ENCODE measurements at regions not wholly inside any gene's neighbourhood (a gene's known extent, or its start where the extent isn't known, plus 50 kb on each side); places are given as distances from the start of the nearest gene placed in this dataset.

DNA sequence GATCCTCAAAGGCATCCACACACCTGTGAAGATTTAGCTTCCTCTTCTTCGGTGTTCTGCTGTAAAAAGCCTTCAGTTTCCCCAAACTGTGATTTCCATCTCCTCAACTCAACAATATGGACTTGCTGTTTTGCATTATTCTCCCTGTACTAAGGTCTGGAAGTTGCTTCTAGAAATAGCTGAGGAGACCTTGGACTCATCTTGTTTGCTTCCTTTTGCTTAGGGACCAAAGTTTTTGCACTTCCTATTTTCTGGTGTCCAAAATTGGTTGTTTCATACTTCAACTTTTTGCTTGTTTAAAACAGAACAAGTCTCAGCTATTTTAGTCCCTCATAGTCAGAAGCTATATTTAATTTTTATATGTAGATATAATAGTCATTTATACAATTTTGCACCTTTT lies 201.9 kb upstream of the COPS8 start:
- DNase-seq, result no peak

DNA sequence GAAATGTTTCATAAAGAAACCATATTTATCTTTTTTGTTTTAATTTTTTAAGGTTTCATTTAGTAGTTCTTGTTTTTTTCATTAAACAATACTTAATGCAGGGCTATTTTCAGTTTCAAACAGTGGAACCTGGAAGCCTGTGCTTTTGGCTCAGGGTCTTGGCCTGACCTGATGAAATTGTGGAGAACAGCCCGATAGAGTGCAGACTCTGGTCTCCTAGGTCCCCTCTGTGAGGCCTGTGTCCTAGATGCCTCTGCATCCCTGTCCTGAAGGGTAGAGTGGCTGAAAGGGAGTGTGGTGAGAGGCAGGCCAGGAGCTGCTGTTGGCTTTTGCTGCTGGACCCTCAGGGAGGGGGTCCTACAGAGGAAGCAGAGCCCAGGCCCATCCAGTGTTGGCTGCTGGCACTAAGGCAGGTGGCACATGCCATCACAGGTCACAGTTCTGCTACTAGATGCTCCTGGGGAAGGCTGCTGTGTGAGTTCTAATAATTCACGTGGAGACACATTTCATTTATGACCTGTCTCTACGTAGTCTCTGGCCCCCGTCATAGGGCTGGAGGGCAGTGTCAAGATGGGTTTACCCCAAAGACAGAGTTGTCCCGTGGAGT lies 201.0 kb upstream of the COPS8 start:
- no peak for DNase-seq

DNA sequence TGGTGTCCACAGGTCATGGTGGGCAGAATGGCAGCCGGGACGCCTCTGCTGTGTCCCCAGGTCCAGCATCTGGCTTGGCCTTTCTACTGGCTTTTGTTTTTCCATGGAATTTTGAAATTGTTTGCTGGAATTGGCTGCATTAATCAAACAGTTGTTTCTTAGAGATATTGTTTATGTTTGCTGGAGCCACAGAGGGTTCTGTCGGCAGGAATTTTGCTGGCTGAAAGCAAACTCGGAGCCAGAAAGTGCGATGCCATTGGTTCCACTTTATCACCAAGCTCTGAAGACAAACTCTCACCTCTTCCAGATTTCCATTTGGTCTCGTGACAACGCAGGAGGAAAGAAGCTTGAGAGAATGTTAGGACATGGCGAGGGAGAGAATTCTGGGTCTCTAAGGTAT lies 199.2 kb upstream of the COPS8 start:
- no peak for DNase-seq

DNA sequence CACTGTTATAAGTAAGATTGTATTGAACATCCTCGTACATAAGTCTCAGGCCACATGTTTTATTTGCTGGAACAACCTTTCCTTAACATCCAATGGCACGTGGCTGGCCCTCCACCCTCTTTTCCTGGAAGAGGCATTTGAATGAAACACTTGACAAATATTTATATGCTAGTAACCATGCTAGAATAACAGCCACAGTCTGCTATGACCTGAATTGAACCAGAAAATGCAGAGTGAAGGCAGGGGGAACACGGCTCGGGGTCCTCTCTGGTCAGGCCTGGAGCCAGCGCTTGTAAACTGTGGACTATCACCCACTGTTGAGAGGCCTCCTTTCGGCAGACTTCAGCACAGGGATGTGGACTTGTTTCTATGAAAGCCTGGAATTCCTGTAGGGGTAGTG lies 198.2 kb upstream of the COPS8 start:
- DNase-seq, result no peak

DNA sequence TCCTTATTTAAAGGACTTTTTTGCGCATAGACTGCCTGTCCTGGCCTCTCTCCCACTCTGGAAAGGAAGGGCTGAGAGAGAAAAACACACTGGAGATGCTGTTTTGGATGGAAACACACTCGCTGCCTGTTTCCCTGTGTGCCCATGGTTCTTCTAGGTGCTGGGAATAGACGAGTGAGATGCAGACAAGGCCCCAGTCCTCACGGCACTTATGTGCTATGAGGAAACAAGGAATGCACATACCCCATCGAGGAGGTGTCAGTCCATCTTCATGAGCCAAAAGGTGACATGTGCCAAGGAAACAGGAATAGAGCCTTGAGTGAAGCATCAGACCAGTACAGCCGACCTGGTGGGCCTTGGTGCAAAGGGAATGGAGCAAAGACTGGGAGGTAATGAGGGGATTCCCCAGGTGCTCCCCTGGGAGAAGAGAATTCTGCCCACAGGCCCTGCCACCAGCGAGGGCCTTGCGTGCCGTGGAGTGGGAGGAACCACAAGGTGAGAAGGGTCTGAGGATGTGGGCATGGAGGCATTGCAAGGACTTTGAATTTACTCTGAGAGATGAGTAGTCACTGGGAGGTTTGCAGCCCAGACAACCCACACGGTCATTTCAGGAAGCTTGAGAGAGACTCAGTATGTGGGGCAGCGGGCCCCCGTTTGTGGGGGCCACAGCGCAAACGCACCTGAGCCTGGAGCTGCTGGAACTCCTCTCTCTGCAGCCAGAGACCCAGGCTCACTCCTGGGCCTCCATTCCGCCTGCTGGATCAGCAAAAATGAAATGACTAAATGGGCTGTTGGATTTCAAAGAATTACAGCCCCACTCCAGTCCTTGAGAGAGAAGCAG lies 197.5 kb upstream of the COPS8 start:
- DNase-seq, result no peak

DNA sequence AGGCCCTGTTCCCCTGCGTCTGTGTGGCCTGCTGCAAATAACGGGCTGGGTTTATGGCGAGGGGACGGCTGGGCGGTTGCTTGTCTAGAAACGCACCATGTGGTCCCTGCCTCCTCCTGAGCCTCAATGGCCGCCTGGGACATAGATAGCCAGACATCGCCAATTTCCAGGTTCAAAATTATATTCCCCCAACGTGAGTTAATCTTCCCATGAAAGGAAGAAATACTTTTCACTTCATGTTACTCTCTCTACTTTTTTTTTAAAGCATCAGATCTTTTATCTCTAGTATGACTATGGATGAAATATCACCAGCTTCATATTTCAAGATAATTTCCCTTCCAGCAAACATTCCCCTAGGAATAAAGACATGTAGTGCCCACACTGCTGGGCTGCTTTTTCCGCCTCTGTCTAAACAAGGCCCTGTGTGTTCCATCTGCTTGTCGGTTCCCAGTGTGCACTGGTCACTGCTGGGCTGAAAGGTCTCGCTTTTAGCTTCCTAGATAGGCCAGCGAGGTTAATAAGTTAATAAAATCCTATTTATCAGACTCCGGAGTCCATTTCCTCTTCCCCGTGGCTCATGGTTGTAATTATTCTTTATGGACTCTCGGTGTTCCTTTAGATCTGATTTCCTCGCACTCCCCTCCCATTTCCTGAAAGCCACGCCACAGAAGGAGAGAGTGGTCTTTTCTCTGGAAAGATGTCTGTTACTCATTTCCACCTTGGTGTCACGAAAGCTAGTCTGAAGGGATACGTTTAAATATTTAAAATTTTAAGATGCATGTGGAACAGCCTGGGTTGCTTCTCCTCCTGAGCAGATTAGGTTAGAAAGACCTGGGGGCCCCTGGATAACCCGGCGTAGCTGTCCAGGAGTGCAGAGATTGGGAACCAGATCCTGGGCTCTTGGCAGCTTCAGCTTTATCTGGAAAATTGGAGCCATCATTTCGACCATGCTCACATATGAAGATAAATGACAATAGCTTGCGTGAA lies 196.6 kb upstream of the COPS8 start:
- no peak for DNase-seq

DNA sequence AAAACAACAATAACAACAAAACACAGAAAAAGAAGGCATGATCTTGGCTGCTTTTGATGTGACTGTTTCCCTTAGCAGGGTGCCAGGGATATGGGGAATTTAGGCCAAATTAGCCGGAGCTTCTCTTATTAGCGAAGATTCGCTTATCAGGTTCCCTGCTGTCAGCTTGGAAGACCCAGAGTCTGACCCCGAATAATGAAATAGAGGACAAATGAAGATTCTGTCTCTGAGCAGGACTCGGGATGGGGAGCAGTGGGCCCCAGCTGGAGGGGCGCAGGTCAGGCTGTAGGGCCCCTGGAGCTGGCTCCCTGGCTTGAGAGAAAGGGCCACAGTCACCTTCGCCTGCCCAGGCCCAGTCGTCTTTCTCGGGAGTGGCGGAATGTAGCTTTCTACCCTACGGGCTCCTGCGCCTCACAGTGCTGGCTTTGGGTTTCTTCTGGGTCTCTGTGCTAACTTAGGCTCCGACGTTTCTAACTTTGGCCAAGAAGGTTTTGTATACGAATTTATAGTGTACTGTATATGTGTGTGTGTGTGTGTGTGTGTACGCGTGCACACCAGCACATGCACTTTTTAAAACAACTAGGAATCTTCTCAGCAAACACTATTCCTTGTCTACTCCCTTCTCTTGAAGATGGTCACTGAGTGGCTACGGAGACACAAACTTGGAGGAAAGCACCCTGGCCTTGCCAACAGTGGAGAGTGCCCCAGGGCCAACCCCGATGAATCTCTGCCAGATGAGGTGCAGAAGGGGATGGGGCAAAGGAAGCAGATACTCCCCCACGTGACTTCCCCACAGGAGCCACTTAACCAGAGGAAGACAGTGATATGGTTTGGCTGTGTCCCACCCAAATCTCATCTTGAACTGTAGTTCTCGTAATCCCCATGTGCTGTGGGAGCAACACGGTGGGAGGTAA lies 195.6 kb upstream of the COPS8 start:
- no peak for DNase-seq

DNA sequence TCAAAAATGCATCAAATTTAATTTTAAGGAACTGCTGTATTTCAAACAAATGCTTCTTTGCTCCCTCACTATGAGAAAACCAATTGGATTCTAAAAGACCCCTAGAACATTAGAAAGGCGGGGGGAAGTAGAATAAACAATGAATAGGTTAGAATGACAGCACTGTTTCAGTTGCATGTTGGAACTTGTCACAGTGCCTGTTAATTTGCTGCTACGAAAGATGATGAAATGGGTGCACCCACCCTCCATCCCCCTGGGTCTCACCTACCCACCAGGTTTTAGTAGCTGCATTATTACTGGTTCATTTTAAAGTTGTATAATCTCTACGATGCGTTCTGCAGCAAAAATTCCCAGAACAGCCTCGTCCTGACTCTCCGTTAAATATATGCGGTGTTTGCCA lies 193.0 kb upstream of the COPS8 start:
- no peak for DNase-seq

DNA sequence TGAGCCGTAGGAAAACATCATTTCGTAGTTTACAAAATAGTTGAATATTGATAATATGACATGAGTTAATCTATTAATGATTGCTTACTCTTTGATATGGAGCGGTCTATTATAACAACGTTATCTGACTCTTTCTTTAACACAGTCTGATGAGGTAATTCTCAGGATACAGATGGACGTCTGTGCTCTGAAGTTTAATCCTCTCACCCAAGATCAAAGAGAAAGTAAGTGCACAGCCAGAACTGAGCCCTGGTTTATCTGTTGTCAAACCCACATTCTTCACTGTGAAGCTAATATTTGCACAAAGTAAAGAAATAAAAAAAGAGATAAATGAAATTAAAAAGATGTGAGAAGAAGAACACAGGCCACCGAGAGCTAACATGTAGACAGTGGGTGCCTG lies 190.9 kb upstream of the COPS8 start:
- no peak for DNase-seq

DNA sequence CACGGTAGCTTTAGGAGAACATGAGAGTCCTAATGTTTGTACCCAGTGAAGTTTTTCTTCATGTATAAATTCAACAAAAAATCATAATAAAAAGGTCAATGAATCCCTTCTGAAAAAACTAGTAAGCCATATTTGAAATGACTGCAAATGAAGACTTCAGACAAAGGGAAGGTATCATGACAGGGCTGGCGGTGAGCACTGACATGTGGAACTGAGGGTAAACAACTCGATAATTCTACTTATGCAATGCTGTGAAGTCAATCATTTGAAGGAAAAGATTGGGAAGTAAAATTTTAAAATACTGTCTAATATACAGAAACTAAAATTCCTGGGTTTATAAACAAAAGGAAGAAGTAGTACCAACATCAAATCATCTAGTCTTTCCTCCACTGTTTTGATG lies 190.2 kb upstream of the COPS8 start:
- no peak for DNase-seq

DNA sequence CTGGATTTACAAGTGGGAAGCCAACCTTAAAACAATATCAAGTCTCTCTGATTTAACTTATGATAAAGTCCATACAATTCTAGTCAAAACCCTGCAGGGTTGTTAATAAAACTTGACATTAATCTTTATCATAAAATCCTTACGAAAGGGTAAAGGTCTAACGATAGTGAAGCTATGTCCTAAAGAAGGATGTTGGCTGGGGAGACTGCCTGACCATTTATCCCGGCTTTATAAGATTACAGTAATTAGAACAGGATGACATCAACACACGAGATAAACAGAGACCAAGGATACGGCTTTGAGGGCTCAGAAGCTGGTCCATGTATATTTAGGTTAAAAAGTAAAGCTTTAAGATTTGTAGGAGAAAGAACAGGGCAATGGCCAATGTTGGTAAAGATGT lies 189.0 kb upstream of the COPS8 start:
- DNase-seq, result no peak

DNA sequence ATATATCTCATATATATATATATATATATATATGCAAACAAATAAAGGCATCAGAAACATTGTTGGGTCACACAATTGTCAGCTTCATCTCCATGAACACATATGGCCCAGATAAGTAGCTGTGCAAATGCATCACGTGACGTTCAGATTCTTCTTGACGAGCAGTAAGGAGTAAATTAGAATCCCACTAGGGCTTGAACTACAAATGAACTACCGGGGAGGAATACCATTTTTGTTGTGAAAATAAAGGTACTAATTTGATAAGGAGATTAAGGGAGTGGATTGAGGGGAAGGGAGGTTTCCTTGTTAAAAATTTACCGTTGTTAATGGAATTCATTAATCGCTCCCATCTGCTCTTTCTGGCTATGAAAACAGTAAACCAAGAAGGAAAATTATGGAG lies 186.5 kb upstream of the COPS8 start:
- no peak for DNase-seq

DNA sequence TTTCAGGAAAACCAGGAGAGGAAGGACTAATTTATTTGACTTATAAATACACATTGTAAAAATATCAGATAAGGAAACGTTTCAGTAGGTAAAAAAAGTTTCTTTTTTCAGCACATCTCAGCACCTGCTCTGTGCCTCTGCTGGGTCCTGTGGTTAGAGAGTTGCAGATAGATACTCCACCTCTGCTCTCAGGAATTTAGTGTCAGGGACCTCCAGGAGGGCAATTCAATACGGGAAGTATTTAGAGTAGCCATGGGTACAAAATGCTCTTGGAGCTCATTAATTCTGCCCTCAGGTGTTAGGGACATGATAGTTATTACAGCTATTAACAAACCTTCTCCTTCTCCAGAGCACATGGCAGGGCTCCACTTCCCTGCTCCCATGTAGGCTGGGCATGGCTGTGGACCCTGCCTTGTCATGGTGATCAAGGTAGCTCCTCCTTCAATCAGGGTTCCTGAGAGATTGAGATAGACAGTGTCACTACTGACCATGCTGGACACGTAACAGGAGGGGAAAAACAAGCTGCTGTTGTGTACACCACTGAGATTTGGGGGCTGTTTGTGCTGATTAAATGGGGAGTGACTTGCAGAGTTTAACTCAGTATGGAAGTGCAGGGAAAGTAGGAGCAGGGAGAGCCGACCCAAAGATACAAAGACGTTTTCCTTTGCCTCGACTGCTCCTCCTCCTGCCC lies 185.6 kb upstream of the COPS8 start:
- no peak for DNase-seq

DNA sequence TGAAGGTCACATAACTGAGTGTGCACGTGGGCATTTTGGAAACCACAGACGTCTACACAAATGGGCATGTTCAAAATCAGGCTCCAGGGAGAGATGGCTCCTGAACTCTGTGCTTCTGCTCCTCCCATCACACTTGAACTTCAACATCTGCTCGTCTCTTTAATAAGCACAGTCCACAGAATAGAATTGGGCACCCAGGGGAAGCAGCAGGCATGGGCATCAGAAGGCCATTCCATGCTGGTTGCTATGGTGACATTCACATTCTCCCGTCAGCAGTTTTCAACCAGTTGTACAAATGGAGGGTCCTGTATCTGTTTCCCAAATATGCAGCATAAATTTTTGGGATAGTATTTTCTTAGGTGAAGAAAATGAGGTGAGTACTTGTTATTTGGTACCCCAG lies 183.7 kb upstream of the COPS8 start:
- no peak for DNase-seq

DNA sequence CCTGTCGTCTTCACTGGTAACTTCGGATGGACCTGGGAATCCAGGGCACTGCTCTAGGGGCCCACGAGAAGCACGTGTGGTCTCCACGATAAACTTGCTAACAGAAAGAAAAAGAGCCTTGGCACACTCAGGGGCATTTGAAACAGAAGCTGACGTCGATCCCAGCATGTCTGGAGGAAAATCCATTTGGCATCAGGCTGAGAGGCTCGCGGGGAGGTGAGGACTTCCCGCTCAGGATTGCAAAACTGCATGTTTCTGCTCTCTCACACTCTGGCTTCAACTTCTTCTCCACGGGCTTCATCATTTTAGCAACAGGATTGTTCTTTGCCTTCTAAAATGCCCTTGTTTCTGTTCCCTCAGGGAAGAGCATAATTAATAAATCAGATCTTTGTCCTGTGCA lies 181.7 kb upstream of the COPS8 start:
- DNase-seq, result no peak

DNA sequence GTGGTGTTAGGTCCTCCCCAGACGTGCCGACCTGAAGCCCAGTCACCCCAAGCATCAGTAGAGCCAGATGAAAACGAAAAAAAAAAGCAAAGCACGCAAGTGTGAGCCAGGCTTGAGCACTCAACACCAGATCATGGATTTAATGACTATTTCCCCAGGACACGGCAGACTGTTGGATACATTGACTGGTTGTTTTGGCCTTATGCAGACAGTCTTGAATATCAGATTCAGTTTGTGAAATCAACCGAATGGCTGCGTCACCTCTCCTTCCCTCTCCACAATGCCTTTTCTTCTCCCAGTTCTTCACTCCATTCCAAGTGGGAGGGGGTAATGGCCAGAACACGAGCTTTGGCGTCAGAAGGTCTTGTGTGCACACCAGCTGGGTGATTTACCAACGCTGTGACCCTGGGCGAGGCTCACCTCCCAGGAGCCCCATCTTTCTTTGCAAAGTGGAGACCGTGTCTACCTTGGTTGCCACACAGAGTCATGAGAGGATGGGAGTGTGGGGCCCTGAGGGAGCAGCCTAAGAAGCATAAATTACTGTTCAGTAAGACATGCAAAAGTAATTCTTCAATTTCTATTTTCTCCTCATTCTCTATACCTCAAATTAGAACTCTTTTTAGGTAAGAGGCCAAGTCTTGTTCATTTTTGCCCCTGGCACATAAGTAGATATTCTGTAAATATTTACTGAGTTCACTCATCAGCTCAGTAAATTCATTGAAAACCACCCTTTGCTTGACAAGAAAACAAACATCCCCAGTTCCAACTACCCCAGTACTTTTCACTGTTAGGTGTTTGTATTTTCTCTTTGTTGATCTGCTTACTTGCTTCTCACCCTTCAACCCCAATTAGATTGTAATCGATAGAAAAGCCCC lies 181.1 kb upstream of the COPS8 start:
- no peak for DNase-seq

DNA sequence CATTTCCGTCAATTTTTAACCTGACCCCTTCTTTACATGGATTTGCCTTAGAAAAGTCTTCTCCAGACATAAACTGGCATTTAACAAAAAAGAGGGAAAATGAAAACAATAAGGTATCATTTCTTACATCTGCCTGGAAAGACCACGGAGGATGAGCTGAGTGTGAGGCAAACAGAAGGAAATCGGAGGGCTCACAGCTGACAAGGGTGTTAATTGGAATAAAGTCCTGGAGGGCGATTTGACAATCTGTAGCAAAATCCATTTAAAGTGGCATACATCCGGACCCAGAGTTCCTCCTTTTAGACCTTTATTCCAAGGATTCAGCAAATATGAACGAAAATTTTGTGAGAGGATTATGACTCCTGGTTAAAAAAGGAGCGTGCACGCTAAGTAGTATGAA lies 179.7 kb upstream of the COPS8 start:
- no peak for DNase-seq

DNA sequence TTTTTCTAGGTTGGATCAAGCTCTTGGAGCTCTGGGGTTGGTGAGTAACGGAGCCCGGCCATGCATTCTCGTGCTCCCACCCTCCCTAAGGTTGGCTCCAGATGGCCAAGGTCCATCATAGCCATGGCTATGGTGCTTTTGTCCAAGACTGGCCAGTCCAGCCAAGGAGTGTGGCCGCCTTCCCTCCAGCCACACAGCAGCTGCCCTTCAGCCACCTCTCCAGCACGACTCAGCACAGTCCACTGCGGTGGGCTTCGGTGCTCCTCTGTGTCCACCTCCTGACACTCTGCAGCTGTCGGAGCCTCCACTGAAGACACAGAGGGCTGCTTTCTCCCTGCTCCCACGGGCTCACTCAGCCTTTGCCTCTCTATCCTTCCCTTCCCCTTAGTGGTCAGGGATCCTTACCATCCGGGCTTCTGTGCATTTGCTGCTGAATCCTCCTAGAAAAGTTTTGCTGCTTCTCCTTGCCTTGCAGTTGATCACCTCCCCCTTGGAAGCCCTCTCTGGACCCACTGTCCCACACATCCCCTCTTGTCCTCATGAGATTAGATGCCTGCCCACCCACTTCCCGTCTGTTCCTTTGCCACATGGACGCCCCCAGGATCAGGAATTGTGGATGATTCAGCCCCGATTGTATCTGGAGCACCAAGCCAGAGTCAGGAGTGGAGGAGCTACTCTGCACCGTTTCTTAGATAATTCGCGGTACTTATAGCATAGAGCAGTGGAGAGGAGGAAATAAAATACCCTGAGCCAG lies 177.1 kb upstream of the COPS8 start:
- no peak for DNase-seq

DNA sequence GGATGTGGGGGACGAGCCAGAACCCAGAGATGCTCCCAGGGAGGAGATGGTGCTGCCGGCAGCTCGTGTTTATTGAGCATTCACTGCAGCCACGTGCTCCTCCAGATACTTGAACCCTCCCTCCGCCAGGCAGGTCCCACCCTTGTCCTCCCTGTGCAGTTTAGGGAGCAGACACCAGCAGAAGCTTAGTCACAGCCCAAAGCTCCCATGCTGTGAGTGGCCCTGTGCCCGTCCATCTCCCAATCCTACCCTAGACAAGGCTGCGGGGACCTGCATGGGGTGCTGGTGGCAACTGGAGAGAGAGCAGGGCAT lies 176.5 kb upstream of the COPS8 start:
- DNase-seq, result no peak

DNA sequence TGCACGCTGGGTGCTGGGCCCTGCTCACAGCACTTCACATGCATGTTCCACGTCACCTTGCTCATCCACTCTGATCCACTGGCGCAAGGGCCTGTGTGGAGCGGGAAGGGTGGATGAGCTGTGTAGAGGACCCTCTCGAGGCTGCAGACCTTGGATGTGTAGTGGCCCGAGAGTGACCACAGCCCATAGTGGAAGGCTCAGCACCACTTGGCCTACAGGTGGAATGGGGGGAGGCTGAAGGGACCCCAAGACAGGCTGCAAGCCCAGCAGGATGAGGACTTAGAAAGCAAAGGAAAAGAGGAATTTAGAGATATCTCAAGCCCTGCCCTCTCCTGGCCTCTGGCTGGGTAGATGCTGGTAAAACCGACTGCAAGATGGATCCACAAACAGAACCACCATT lies 175.9 kb upstream of the COPS8 start:
- DNase-seq, result no peak

All from AML-193 (cell line).